Neural cell (in vitro differentiated cells): ENCODE measurements at regions not wholly inside any gene's neighbourhood (a gene's known extent, or its start where the extent isn't known, plus 50 kb on each side); places are given as distances from the start of the nearest gene placed in this dataset.
"Not testable (repeated sequence)": the region's sequence is repeated elsewhere in the genome, so short reads cannot be mapped to it uniquely, and the experiment has no call there.

ENCODE experiments used
- H2AFZ ChIP-seq: fragments of 200-600, 300-800 bp; sonication (generic), shearing (Covaris generic); 2 replicates; pipeline ENCODE4 v1.6.0; 2014; ENCODE audit warnings: low read depth, mild to moderate bottlenecking, antibody characterized with exemption, low read length, moderate library complexity
- H3F3A ChIP-seq: fragments of 200-600 bp; shearing (Covaris generic); 2 replicates; pipeline ENCODE4 v1.6.1; 2016; ENCODE audit warnings: mild to moderate bottlenecking, moderate library complexity, mixed read lengths, antibody characterized with exemption, low read length; ENCODE audit not compliant: insufficient read depth, poor library complexity, severe bottlenecking
- H3K27ac ChIP-seq: fragments of 200-600, 300-800 bp; sonication (generic), shearing (Covaris generic); 2 replicates; pipeline ENCODE4 v1.5.1; 2014; ENCODE audit warnings: mild to moderate bottlenecking, low read length, moderate library complexity
- H3K27me3 ChIP-seq: fragments of 300-800, 200-600 bp; sonication (generic), shearing (Covaris generic); 2 replicates; pipeline ENCODE4 v1.6.0; 2014; ENCODE audit warnings: mild to moderate bottlenecking, low read depth, low read length, moderate library complexity; ENCODE audit not compliant: insufficient read depth
- H3K36me3 ChIP-seq: fragments of 300-800, 200-600 bp; sonication (generic), shearing (Covaris generic); 2 replicates; pipeline ENCODE4 v1.5.1; 2014; ENCODE audit warnings: mild to moderate bottlenecking, antibody characterized with exemption, low read length, moderate library complexity; ENCODE audit not compliant: insufficient read depth
- H3K4me2 ChIP-seq: fragments of 300-800, 200-600 bp; sonication (generic), shearing (Covaris generic); 2 replicates; pipeline ENCODE4 v1.6.0; 2014; ENCODE audit warnings: mild to moderate bottlenecking, low read length
- H3K4me3 ChIP-seq: fragments of 300-800, 200-600 bp; sonication (generic), shearing (Covaris generic); 2 replicates; pipeline ENCODE4 v1.5.1; 2014; ENCODE audit warnings: mild to moderate bottlenecking, low read length, moderate library complexity
- H3K79me2 ChIP-seq: fragments of 200-600 bp; shearing (Covaris generic); replicated peaks from 2 replicates; pipeline ENCODE4 v1.6.0; 2014; ENCODE audit warnings: mild to moderate bottlenecking, low read length, moderate library complexity; ENCODE audit not compliant: insufficient read depth
- H3K9ac ChIP-seq: fragments of 300-800, 200-600 bp; sonication (generic), shearing (Covaris generic); 2 replicates; pipeline ENCODE4 v1.6.1; 2016; ENCODE audit warnings: mild to moderate bottlenecking, low read length, mixed read lengths
- H3K9me2 ChIP-seq: fragments of 200-600 bp; shearing (Covaris generic); 2 replicates; pipeline ENCODE4 v1.6.1; 2016; ENCODE audit warnings: mild to moderate bottlenecking, low read length, mixed read lengths; ENCODE audit not compliant: insufficient read depth
- H3K9me3 ChIP-seq: fragments of 200-600, 300-800 bp; sonication (generic), shearing (Covaris generic); 2 replicates; pipeline ENCODE4 v1.6.1; 2016; ENCODE audit warnings: mild to moderate bottlenecking, mixed run types, low read length, moderate library complexity, mixed read lengths
- H4K20me1 ChIP-seq: fragments of 200-600 bp; shearing (Covaris generic); 2 replicates; pipeline ENCODE4 v1.6.1; 2016; ENCODE audit warnings: mild to moderate bottlenecking, mixed run types; ENCODE audit not compliant: insufficient read depth
- EP300 ChIP-seq: fragments of 450-650 bp; conservative IDR thresholded peaks from 2 replicates; pipeline ENCODE4 v1.6.1; 2014; ENCODE audit warnings: antibody characterized with exemption, mild to moderate bottlenecking, moderate library complexity; ENCODE audit not compliant: poor library complexity, severe bottlenecking
- EZH2 ChIP-seq: fragments of 200-600, 300-800 bp; shearing (Covaris generic), sonication (generic); IDR thresholded peaks from 2 replicates; pipeline ENCODE4 v1.6.1; 2014; ENCODE audit warnings: antibody characterized with exemption, low read length, borderline replicate concordance, mild to moderate bottlenecking; ENCODE audit not compliant: insufficient read depth, poor library complexity, severe bottlenecking
- MXI1 ChIP-seq: fragments of 450-650 bp; conservative IDR thresholded peaks from 2 replicates; pipeline ENCODE4 v1.6.1; 2014; ENCODE audit warnings: antibody characterized with exemption, mild to moderate bottlenecking; ENCODE audit not compliant: poor library complexity, severe bottlenecking
- POLR2AphosphoS5 ChIP-seq: IDR thresholded peaks from 2 replicates; pipeline ENCODE4 v1.6.1; 2012
- RAD21 ChIP-seq: fragments of 450-650 bp; conservative IDR thresholded peaks from 2 replicates; pipeline ENCODE4 v1.6.1; 2014; ENCODE audit warnings: antibody characterized with exemption, mild to moderate bottlenecking, moderate library complexity
- SMC3 ChIP-seq: fragments of 450-650 bp; conservative IDR thresholded peaks from 2 replicates; pipeline ENCODE4 v1.6.1; 2014; ENCODE audit warnings: antibody characterized with exemption, mild to moderate bottlenecking, moderate library complexity; ENCODE audit not compliant: poor library complexity
- TAF1 ChIP-seq: IDR thresholded peaks from 2 replicates; pipeline ENCODE4 v1.6.1; 2012; ENCODE audit warnings: low read depth
- TF ChIP-seq, protein P1 (sequence below): IDR thresholded peaks from 2 replicates; pipeline ENCODE4 v1.6.1; 2012; ENCODE audit warnings: borderline replicate concordance
- TF ChIP-seq, protein P2 (sequence below): fragments of 450-650 bp; IDR thresholded peaks from 2 replicates; pipeline ENCODE4 v1.5.1; 2014; ENCODE audit warnings: antibody characterized with exemption, mild to moderate bottlenecking, moderate library complexity; ENCODE audit not compliant: poor library complexity, severe bottlenecking

DNA sequence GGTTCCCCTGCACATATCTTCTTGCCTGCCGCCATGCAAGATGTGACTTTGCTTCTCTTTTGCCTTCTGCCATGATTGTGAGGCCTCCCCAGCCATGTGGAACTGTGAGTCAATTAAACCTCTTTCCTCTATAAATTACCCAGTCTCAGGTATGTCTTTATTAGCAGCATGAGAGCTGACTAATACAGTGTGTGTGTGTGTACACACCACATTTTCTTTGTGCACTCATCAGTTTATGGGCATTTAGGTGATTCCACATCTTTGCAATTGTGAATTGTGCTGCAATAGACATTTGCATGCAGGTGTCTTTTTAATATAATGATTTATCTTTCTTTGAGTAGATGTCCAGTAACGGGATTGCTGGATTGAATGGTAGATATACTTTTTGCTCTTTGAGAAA lies 122.4 kb upstream of the ITGB1 start:
- not testable (repeated sequence) for H3K79me2 ChIP-seq, H3K9me2 ChIP-seq, H2AFZ ChIP-seq, H3K27ac ChIP-seq, H3K4me3 ChIP-seq, H3K27me3 ChIP-seq, H3F3A ChIP-seq, H3K4me2 ChIP-seq, H4K20me1 ChIP-seq, H3K9me3 ChIP-seq, H3K36me3 ChIP-seq, H3K9ac ChIP-seq

DNA sequence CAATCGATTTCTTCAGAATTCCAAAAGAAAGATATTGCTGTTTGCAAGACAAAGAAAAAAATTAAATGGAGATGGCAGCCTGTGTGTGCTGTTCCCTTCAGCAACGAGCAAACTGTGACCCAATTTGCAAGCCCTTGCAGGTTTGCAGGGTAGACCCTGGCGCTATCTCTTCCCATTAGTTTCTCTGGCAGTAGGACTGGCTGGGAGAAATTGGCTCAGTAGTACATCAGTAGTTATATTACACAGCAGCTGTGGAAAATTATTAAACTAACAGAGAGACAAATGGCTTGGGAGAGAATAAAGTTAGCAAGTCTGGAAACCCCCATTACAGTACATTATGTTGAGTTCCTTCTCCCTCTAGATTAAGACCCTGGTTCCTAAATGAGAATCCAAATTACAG lies 116.4 kb upstream of the ITGB1 start:
- TF ChIP-seq SMC3 (no peak), EZH2 (no peak), RAD21 (no peak), MXI1 (no peak), EP300 (no peak), POLR2AphosphoS5 (no peak), TAF1 (no peak)
- TF ChIP-seq, protein P1, sequence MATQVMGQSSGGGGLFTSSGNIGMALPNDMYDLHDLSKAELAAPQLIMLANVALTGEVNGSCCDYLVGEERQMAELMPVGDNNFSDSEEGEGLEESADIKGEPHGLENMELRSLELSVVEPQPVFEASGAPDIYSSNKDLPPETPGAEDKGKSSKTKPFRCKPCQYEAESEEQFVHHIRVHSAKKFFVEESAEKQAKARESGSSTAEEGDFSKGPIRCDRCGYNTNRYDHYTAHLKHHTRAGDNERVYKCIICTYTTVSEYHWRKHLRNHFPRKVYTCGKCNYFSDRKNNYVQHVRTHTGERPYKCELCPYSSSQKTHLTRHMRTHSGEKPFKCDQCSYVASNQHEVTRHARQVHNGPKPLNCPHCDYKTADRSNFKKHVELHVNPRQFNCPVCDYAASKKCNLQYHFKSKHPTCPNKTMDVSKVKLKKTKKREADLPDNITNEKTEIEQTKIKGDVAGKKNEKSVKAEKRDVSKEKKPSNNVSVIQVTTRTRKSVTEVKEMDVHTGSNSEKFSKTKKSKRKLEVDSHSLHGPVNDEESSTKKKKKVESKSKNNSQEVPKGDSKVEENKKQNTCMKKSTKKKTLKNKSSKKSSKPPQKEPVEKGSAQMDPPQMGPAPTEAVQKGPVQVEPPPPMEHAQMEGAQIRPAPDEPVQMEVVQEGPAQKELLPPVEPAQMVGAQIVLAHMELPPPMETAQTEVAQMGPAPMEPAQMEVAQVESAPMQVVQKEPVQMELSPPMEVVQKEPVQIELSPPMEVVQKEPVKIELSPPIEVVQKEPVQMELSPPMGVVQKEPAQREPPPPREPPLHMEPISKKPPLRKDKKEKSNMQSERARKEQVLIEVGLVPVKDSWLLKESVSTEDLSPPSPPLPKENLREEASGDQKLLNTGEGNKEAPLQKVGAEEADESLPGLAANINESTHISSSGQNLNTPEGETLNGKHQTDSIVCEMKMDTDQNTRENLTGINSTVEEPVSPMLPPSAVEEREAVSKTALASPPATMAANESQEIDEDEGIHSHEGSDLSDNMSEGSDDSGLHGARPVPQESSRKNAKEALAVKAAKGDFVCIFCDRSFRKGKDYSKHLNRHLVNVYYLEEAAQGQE: no peak
- TF ChIP-seq, protein P2, sequence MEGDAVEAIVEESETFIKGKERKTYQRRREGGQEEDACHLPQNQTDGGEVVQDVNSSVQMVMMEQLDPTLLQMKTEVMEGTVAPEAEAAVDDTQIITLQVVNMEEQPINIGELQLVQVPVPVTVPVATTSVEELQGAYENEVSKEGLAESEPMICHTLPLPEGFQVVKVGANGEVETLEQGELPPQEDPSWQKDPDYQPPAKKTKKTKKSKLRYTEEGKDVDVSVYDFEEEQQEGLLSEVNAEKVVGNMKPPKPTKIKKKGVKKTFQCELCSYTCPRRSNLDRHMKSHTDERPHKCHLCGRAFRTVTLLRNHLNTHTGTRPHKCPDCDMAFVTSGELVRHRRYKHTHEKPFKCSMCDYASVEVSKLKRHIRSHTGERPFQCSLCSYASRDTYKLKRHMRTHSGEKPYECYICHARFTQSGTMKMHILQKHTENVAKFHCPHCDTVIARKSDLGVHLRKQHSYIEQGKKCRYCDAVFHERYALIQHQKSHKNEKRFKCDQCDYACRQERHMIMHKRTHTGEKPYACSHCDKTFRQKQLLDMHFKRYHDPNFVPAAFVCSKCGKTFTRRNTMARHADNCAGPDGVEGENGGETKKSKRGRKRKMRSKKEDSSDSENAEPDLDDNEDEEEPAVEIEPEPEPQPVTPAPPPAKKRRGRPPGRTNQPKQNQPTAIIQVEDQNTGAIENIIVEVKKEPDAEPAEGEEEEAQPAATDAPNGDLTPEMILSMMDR: no peak
- H3K79me2 ChIP-seq: no peaks in the 10 kb centered on the region
- H4K20me1 ChIP-seq: no peaks in the 10 kb centered on the region
- no peaks in the 10 kb centered on the region for H3K27me3 ChIP-seq
- H3K9ac ChIP-seq: no peak overlapping the region
- no peak overlapping the region for H3K4me3 ChIP-seq
- H2AFZ ChIP-seq: no peak overlapping the region
- H3K27ac ChIP-seq: no peak overlapping the region
- H3F3A ChIP-seq: no peaks in the 10 kb centered on the region
- H3K9me2 ChIP-seq: no peaks in the 10 kb centered on the region
- H3K4me2 ChIP-seq: no peak overlapping the region
- H3K36me3 ChIP-seq: no peaks in the 10 kb centered on the region
- H3K9me3 ChIP-seq: no peaks in the 10 kb centered on the region

DNA sequence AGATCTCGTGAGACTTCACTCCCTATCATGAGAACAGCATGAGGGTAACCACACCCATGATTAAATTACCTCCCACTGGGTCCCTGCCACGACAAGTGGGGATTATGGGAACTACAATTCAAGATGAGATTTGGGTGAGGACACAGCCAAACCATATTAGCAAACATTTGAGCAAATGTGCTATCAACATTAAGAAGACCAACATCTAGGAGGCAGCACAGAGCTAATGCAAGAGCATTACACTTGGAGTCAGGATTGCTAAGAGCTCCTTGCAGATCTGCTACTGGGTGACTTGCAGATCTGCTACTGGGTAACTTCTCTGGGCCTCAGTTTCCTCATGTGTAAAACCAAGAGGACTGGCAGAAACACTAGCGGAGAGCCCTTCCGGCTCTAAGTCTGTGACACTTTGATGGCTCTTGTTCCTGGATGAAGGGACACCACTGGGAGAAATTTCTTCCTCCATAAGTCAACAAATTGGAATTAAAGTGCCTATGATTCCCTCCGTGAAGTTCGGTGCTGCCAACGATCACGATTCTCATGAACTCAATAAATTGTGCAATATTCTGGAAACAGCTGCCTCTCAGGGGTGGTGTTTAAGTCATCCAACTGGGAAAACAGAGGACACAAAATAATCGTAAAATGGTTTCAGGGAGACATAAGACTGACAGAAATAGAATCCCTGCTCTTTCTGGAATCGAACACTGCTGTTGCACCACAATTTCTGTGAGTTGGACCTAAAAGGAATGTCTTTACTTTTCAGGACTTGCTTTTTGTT lies 115.8 kb upstream of the ITGB1 start:
- H3K9me2 ChIP-seq: no peaks in the 10 kb centered on the region
- no peaks in the 10 kb centered on the region for H3K79me2 ChIP-seq
- no peak overlapping the region for H3K9ac ChIP-seq
- no peaks in the 10 kb centered on the region for H3K36me3 ChIP-seq
- no peak overlapping the region for H3K4me2 ChIP-seq
- H3K9me3 ChIP-seq: no peaks in the 10 kb centered on the region
- H3K4me3 ChIP-seq: no peak overlapping the region
- TF ChIP-seq TAF1 (no peak), SMC3 (no peak), EZH2 (no peak), POLR2AphosphoS5 (no peak), RAD21 (no peak), EP300 (no peak), MXI1 (no peak)
- TF ChIP-seq, protein P2: no peak
- TF ChIP-seq, protein P1: no peak
- no peaks in the 10 kb centered on the region for H3K27me3 ChIP-seq
- H3F3A ChIP-seq: no peaks in the 10 kb centered on the region
- no peak overlapping the region for H2AFZ ChIP-seq
- no peak overlapping the region for H3K27ac ChIP-seq
- H4K20me1 ChIP-seq: no peaks in the 10 kb centered on the region
